Progenitor cell of endocrine pancreas (in vitro differentiated cells): ENCODE measurements at regions not wholly inside any gene's neighbourhood (a gene's known extent, or its start where the extent isn't known, plus 50 kb on each side); places are given as distances from the start of the nearest gene placed in this dataset.

Source experiments
- DNase-seq: peaks from one replicate; pipeline ENCODE4 v3.0.0; 2021; ENCODE audit warnings: low spot score; ENCODE audit not compliant: unreplicated experiment
- H3K27ac Mint-ChIP-seq: 2 replicates; pipeline ENCODE4 v1.8.0; 2021; ENCODE audit warnings: mild to moderate bottlenecking, moderate library complexity, mixed read lengths
- H3K27me3 Mint-ChIP-seq: 2 replicates; pipeline ENCODE4 v1.8.0; 2021; ENCODE audit warnings: mixed read lengths
- H3K36me3 Mint-ChIP-seq: 2 replicates; pipeline ENCODE4 v1.8.0; 2022; ENCODE audit warnings: mixed read lengths; ENCODE audit not compliant: insufficient read depth
- H3K4me1 Mint-ChIP-seq: 2 replicates; pipeline ENCODE4 v1.8.0; 2021; ENCODE audit warnings: low read depth, mixed read lengths
- H3K4me3 Mint-ChIP-seq: 2 replicates; pipeline ENCODE4 v1.8.0; 2021; ENCODE audit warnings: low read depth, mild to moderate bottlenecking, moderate library complexity, mixed read lengths
- H3K9me3 Mint-ChIP-seq: 2 replicates; pipeline ENCODE4 v1.8.0; 2021; ENCODE audit warnings: low read depth, mixed read lengths
- TF ChIP-seq, protein P1 (sequence below): fragments of 200-600 bp; sonication (generic); IDR thresholded peaks from one replicate; pipeline ENCODE4 v1.5.0; 2021; ENCODE audit warnings: antibody characterized with exemption, mild to moderate bottlenecking; ENCODE audit not compliant: unreplicated experiment

DNA sequence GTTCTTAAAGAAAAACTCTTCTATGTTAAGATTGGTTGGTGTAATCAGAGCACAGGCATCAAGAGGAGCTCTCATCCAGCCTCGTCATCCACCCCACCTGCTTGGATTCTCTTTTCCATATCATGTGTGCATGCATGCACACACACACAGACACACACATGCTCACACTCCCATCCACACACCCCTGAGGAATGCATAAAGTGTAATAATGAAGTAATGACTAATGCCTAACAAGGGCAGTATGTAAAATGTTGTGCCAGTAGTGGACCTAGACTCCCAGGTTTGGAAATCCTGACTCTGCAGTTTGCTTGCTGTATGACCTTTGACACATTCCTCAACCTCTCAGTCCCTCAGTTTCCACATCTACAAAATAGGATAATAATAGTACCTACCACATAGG lies 280.0 kb upstream of the ANKRD55 start:
- Mint-ChIP-seq H3K36me3 (no peaks in the 10 kb centered on the region), H3K9me3 (no peaks in the 10 kb centered on the region), H3K27ac (no peak overlapping the region), H3K4me3 (no peak overlapping the region), H3K27me3 (peaks cover 16% of the 10 kb centered on the region), H3K4me1 (peaks cover 29% of the 10 kb centered on the region)
- TF ChIP-seq, protein P1, sequence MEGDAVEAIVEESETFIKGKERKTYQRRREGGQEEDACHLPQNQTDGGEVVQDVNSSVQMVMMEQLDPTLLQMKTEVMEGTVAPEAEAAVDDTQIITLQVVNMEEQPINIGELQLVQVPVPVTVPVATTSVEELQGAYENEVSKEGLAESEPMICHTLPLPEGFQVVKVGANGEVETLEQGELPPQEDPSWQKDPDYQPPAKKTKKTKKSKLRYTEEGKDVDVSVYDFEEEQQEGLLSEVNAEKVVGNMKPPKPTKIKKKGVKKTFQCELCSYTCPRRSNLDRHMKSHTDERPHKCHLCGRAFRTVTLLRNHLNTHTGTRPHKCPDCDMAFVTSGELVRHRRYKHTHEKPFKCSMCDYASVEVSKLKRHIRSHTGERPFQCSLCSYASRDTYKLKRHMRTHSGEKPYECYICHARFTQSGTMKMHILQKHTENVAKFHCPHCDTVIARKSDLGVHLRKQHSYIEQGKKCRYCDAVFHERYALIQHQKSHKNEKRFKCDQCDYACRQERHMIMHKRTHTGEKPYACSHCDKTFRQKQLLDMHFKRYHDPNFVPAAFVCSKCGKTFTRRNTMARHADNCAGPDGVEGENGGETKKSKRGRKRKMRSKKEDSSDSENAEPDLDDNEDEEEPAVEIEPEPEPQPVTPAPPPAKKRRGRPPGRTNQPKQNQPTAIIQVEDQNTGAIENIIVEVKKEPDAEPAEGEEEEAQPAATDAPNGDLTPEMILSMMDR, result no peak
- no peak for DNase-seq

DNA sequence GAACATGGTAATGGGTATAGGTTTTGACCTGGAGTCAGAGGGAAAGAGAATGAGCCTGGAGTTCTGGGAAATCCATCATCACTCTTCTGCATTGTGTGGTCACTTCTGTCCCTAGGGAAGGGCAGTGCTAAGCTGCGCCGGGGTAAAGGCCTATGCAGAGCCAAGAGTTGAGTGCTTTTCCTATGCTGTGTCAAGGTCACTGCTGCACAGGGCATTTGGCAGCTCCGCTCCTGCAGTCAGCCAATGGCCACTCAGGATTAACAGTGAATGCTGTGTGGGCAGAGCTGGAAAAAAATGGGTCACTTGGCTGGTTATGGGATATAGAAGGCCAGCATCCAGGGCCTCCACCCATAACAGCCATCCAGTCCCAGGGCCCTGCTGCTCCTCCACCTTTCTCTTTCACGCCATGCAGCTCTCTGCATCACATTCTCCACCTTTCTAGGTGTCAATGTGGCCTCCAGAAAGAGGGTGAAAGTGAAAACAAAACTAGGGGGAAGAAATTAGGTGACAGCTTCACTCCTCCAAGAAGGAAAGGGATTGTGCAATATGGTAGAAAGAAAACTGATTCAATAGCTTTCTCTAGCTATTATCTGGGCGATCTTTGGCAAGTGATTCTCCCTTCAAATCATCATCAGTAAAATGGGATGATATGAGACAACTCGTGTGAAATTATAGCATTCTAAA lies 279.3 kb upstream of the ANKRD55 start:
- H3K36me3 Mint-ChIP-seq, result no peaks in the 10 kb centered on the region
- H3K4me3 Mint-ChIP-seq, result no peak overlapping the region
- DNase-seq, result no peak
- H3K27ac Mint-ChIP-seq, result no peak overlapping the region
- TF ChIP-seq, protein P1, result no peak
- no peaks in the 10 kb centered on the region for H3K9me3 Mint-ChIP-seq
- H3K4me1 Mint-ChIP-seq, result peaks cover 25% of the 10 kb centered on the region
- peaks cover 9% of the 10 kb centered on the region for H3K27me3 Mint-ChIP-seq

DNA sequence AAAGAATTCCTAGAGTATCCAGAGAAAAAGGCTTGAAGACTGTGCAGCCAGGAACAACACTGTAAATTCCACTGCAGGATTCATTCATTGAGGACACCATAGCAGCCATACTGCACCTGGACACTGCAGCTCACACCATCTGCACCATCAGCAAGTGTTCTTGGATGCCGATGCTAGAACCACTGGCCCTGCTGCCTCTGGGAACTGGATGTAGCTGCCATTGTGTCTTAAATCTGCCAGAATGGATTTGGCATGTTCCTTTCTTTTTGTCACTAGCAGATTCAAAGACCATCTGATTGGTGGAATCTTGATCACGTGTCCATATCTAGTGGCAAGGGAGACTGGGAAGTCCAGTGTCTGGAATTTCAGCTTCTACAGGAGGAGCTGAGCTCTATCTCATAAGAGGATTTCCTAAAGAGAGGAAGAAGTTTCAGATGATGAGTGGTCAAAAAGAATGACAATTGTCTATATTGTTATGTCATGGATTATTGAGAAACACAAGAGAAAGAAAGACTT lies 278.3 kb upstream of the ANKRD55 start:
- Mint-ChIP-seq H3K4me3 (no peak overlapping the region), H3K4me1 (peaks cover 24% of the 10 kb centered on the region), H3K27ac (no peak overlapping the region), H3K9me3 (no peaks in the 10 kb centered on the region), H3K36me3 (no peaks in the 10 kb centered on the region), H3K27me3 (peaks cover 6% of the 10 kb centered on the region)
- TF ChIP-seq, protein P1, result no peak
- DNase-seq, result no peak

DNA sequence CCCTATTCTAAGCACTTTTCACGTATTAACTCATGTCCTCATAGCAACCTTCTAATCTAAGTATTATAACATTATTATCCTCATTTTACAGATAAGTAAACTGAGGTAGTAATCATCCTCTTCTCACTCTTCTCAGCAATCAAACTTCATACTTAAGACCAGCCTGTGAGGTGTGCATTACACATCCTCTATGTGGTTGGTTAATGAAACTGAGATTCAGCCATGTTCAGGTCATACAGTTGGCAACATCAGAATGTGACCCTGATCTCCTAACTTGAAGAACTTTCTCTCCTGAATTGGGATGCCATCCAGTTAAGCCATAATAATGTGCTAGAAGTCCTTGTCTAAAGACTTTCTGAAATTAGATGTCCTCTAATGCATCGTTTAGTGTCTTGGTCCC lies 275.1 kb upstream of the ANKRD55 start:
- no peaks in the 10 kb centered on the region for H3K9me3 Mint-ChIP-seq
- H3K4me1 Mint-ChIP-seq, result peaks cover 12% of the 10 kb centered on the region
- H3K36me3 Mint-ChIP-seq, result no peaks in the 10 kb centered on the region
- no peak for DNase-seq
- no peaks in the 10 kb centered on the region for H3K27me3 Mint-ChIP-seq
- TF ChIP-seq, protein P1, result no peak
- H3K4me3 Mint-ChIP-seq, result no peak overlapping the region
- no peak overlapping the region for H3K27ac Mint-ChIP-seq

DNA sequence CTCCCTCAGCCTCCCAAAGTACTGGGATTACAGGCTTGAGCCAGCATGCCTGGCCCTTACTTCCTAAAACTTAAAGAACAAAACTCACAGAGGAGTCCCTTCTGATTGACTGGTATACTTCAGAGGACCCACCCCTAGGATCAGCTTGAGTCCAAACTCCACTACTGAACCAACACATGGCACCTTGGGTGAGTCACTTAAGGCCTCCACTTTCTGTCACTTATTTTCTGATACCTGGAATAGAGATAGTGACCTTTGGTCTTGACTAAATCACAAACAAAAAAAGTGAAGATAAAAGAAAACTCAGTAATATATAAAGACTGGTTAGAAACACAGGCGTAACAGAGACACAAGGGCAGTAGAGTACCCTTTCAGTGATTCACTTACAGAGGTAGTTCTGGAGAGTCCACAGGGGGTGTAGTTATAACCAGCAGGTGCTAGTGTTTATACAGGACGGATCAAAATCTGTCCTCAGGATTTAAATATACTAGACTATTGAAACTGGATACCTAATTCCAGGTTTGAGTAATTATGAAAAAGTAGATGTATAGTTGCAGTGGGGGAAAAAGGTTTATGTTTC lies 274.3 kb upstream of the ANKRD55 start:
- Mint-ChIP-seq H3K27me3 (no peaks in the 10 kb centered on the region), H3K4me3 (no peak overlapping the region), H3K9me3 (no peaks in the 10 kb centered on the region), H3K27ac (no peak overlapping the region), H3K36me3 (no peaks in the 10 kb centered on the region), H3K4me1 (peaks cover 12% of the 10 kb centered on the region)
- TF ChIP-seq, protein P1, result no peak
- no peak for DNase-seq
